HG02884 (cell line): ENCODE measurements at regions not wholly inside any gene's neighbourhood (a gene's known extent, or its start where the extent isn't known, plus 50 kb on each side); places are given as distances from the start of the nearest gene placed in this dataset.
"Not testable (repeated sequence)": the region's sequence is repeated elsewhere in the genome, so short reads cannot be mapped to it uniquely, and the experiment has no call there.

ENCODE experiments used
- ATAC-seq: cut with Tn5 transposase; IDR thresholded peaks from one replicate; pipeline ENCODE4 v1.9.1; 2021; ENCODE audit warnings: mild to moderate bottlenecking, moderate library complexity; ENCODE audit not compliant: unreplicated experiment

GRCh38 chr2:38243186-38243880 is 133.7 kb downstream of the ATL2 start:
- ATAC-seq: no peak

- no peak for ATAC-seq
Observed at GRCh38 chr2:38239452-38239851, 137.6 kb downstream of the ATL2 start.

- ATAC-seq: not testable (repeated sequence)
Observed at GRCh38 chr2:38238705-38239104, 138.4 kb downstream of the ATL2 start.

GRCh38 chr2:38237311-38237710 is 139.8 kb downstream of the ATL2 start:
- no peak for ATAC-seq

GRCh38 chr2:38233231-38233983 is 143.7 kb downstream of the ATL2 start:
- no peak for ATAC-seq

GRCh38 chr2:38232454-38232853 is 144.6 kb downstream of the ATL2 start:
- ATAC-seq: no peak

- no peak for ATAC-seq
Observed at GRCh38 chr2:38230756-38231155, 146.3 kb downstream of the ATL2 start.

- ATAC-seq: no peak
Observed at GRCh38 chr2:38228753-38229152, 148.3 kb downstream of the ATL2 start.

GRCh38 chr2:38224821-38225437 is 149.0 kb upstream of the CYP1B1 start:
- ATAC-seq: no peak

GRCh38 chr2:38224181-38224580 is 148.2 kb upstream of the CYP1B1 start:
- ATAC-seq: no peak

- no peak for ATAC-seq
Observed at GRCh38 chr2:38223256-38223655, 147.3 kb upstream of the CYP1B1 start.

- no peak for ATAC-seq
Observed at GRCh38 chr2:38220164-38220563, 144.2 kb upstream of the CYP1B1 start.

GRCh38 chr2:38218995-38219394 is 143.0 kb upstream of the CYP1B1 start:
- ATAC-seq: no peak

- no peak for ATAC-seq
Observed at GRCh38 chr2:38218591-38218991, 142.6 kb upstream of the CYP1B1 start.

- no peak for ATAC-seq
Observed at GRCh38 chr2:38217401-38218188, 141.6 kb upstream of the CYP1B1 start.

- ATAC-seq: no peak
Observed at GRCh38 chr2:38216886-38217285, 140.9 kb upstream of the CYP1B1 start.

- no peak for ATAC-seq
Observed at GRCh38 chr2:38215993-38216392, 140.0 kb upstream of the CYP1B1 start.

GRCh38 chr2:38215522-38215921 is 139.6 kb upstream of the CYP1B1 start:
- no peak for ATAC-seq

- no peak for ATAC-seq
Observed at GRCh38 chr2:38214209-38214717, 138.3 kb upstream of the CYP1B1 start.

- ATAC-seq: no peak
Observed at GRCh38 chr2:38213619-38214167, 137.7 kb upstream of the CYP1B1 start.

GRCh38 chr2:38212312-38212711 is 136.4 kb upstream of the CYP1B1 start:
- ATAC-seq: no peak
